ENCODE measurements at regions not wholly inside any gene's neighbourhood (a gene's known extent, or its start where the extent isn't known, plus 50 kb on each side); places are given as distances from the start of the nearest gene placed in this dataset.

GRCh38 chr5:158529454-158529853 is 570.3 kb downstream of the EBF1 start:
- TF ChIP-seq CTCF (optimal IDR thresholded peaks at IDR 0.05 in 1 of 3, IDR thresholded peaks at IDR 0.05 in 1 of 3, conservative IDR thresholded peaks at IDR 0.05 in 1 of 3; ENCODE audit: extremely low read depth in 1 of 3, insufficient read depth in 2 of 3, low read length in 3 of 3) (no peak), EZH2 (IDR thresholded peaks at IDR 0.05; ENCODE audit: low read length) (no peak)

Data from keratinocyte (primary cell).